NCI-H2196 (cell line): ENCODE measurements at regions not wholly inside any gene's neighbourhood (a gene's known extent, or its start where the extent isn't known, plus 50 kb on each side); places are given as distances from the start of the nearest gene placed in this dataset.

Experiments
- DNase-seq: peaks from one replicate; lab custom pipeline; 2025; ENCODE audit not compliant: unreplicated experiment; lab: John Stamatoyannopoulos, UW

GRCh38 chr7:136049818-136050461, 72.8 kb upstream of the MTPN start:
- no peak for DNase-seq

- no peak for DNase-seq
Measured at GRCh38 chr7:136049117-136049516, 72.0 kb upstream of the MTPN start.

DNA sequence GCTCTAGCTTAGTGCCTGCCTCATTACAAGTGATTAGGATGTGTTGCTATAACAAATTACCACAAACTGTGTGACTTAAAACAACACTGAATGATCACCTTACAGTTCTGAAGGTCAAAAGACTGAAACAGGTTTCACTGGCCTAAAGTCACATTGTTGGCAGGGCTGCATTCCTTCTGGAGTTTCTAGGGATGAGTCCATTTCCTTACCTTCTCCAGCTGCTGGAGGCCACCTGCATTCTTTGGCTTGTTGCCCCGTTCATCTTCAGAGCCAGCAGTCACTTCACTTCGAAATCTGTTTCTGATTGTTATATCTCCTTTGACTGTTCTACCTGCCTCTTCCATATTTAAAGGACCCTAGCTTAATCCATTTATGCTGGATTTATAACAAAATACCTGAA, 69.4 kb upstream of the MTPN start:
- DNase-seq = no peak

DNA sequence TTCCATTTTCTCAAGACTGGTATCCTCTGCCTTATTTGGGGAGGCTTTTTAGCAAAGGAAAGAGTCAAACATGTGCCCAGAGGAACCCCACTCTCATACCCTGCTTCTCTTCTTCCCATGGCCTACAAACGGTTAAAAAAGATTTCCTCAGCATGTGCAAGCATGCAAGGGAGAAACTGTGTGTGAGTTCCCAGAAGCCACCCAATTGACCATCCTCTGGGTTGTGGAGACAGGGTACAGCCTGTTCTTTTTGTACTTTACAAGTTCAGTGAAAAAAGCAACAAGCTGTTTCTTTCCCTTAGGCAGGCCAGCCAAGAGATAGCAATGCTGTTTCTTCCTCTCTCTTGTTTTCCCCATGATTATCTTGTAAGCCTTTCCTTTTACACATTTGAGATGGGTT, 68.8 kb upstream of the MTPN start:
- no peak for DNase-seq

GRCh38 chr7:136045181-136045580, 68.0 kb upstream of the MTPN start:
- DNase-seq = no peak

DNA sequence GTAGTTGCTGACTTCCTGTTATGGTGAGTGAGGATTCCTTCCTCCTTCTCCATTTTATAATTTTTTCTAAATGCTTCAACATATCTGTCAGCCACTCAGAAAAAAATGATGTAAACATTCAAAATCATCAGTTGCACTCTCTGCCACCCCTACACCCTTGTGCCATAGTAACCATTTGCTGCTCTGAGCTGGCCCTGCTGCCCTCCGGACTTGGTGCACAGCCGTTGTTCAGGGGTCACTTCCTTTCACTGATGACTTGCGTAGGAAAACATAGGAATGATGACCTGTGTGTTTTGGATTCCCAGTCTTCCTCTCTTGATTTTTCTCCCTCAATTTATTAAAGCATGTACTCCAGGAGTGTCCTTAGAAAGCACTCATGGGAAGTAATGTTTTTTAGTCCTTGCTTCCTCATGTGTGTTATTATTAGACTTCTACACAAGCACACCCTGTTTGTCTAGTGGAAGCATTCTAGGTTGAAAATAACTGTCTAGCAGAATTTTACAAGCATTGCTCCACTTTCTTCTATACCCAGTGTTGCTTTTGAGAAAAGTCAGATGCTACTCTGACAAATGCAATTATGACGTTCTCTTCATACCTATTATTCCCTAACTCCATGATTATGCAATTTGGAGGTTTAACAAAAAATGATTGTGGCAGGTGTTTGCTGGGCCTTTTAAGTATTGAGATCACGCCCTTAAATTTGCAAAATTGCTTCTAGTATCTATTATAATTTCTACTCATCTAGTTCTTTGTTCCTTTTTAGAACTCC, 62.6 kb upstream of the MTPN start:
- DNase-seq = no peak

DNA sequence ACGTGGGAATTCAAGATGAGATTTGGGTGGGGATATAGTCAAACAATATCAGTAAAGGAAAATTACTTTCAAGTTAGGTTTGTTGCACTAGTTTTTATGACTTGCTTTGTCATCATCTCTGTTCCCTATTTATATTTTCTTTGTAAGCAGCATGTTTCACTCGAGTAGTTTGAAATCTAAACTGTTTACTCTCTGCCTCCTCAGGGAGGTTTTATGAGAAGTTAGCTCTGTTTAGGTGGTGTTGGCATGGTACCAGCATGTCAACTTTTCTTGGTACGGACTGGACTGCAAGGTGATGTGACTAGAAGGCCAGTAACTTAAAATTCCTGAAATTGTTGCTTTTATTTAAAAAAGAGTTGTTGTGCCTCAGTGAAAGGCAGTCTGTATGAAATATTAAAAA, 59.2 kb upstream of the MTPN start:
- DNase-seq = peak; percentile 17

DNA sequence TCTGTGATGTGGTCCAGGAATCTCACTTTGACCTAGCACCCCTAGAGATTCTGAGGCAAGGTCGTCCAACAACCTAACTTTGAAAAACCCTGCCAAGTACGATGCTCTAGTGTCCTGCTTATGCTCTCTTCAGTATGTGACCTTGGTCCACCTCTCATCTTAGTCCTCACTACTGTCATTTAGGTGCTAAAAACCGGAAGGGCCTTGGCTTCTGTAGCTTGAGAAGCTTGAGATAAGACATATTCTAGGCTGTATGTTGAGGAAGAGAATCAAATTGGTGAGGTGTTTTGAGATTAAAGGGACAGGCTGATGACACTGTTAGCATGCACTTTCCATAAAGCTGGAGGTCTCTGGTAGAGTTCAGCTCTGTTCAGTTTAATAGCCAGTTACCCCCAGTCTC, 57.0 kb upstream of the MTPN start:
- no peak for DNase-seq

GRCh38 chr7:136033413-136034031, 56.4 kb upstream of the MTPN start:
- no peak for DNase-seq

DNA sequence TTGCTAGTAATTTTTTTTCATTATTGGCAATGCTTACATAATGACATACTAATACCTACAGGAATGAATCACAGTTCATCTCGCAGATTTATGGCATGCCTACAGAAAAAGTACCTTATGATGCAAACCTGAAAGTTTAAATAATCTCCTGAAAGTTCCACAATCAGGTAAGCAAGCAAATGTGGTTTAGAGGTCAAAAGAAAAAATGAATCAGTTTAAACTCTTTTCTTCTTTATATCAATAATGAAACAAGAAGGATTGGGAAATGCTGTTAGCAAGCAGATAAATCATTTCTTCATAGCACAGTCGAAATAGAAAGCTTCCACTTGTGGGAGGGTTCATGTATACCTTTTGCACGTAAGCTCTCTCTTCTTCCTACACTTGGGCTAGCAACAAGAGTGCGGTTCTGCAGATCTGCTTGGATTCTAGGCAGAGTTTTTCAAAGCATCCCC, 53.7 kb upstream of the MTPN start:
- DNase-seq = no peak

DNA sequence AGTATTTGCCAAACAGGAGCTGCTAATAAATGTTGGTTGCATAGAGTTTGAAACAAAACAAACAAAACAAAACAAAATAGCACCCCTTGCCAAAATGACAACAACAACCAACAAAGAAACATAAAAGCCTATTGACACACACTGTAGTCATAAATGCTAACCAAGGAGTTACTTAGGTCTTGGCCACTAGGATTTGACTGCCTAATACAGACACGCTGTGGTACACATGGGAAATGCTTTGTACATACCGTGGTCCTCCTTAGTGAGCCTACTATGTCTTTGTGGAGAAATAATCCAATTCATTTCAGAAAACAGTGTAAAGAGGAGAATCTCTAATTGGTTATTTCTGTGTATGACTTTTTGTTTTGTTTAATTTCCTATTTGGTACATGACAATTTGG, 53.2 kb upstream of the MTPN start:
- DNase-seq = no peak

DNA sequence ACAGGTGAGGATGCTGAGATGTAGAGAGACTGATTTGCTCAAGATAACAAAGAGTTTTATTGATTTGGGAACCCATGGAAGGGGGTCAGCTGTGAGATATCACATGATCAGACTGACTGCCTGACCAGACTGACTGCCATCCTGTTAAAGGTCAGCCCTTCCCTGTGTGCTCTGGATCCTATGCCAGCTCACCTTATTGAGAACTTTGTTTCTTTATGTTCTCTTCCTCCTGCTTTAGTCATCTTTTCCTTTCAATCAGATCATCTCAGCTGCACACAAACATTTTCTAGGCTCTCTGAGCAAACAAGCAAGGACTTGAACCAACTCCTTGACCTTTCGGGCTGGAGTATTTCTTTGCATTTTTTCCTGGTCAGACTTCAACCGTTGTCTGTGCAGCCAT, 50.0 kb upstream of the MTPN start:
- no peak for DNase-seq
